ENCODE measurements at regions not wholly inside any gene's neighbourhood (a gene's known extent, or its start where the extent isn't known, plus 50 kb on each side); places are given as distances from the start of the nearest gene placed in this dataset.

DNA sequence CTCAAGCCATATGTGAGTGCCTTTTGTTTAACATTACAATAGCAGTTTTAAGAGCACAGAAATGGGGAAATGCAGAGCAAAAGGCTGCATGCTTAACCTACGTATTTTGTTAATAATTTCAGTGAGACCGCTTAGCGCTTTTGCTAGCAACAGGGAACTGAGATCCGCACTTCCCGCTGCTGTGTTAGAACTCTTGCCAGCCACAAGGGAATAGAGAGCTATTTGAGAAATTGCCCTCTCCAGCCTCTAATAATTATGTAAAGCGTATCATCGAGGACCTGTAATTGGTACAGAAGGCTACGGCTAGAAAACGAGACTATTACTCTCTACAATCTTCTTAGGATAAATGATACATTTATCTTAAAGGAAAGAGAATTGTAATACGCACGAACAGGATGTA, 205.2 kb upstream of the GRIP1 start:
- Histone ChIP-seq H3K9me3 (no peaks in the 10 kb centered on the region), H3K4me3 (no peak overlapping the region), H3K4me1 (no peaks in the 10 kb centered on the region), H3K36me3 (no peaks in the 10 kb centered on the region), H3K27me3 (no peaks in the 10 kb centered on the region), H3K27ac (no peak overlapping the region)
- DNase-seq, result no peak
- TF ChIP-seq, protein P1, sequence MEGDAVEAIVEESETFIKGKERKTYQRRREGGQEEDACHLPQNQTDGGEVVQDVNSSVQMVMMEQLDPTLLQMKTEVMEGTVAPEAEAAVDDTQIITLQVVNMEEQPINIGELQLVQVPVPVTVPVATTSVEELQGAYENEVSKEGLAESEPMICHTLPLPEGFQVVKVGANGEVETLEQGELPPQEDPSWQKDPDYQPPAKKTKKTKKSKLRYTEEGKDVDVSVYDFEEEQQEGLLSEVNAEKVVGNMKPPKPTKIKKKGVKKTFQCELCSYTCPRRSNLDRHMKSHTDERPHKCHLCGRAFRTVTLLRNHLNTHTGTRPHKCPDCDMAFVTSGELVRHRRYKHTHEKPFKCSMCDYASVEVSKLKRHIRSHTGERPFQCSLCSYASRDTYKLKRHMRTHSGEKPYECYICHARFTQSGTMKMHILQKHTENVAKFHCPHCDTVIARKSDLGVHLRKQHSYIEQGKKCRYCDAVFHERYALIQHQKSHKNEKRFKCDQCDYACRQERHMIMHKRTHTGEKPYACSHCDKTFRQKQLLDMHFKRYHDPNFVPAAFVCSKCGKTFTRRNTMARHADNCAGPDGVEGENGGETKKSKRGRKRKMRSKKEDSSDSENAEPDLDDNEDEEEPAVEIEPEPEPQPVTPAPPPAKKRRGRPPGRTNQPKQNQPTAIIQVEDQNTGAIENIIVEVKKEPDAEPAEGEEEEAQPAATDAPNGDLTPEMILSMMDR (IDR thresholded peaks at IDR 0.05), result no peak
- TF ChIP-seq POLR2AphosphoS5 (IDR thresholded peaks at IDR 0.05), result no peak
- no peak for TF ChIP-seq EP300 (IDR thresholded peaks at IDR 0.05; ENCODE audit: low read depth)
- no peak for TF ChIP-seq POLR2A (IDR thresholded peaks at IDR 0.05)
- intact Hi-C loops (cut with DNase I; ENCODE audit: low total_unique reads) (no loop called here), in situ Hi-C loops (cut with MboI; ENCODE audit: low pct_ligation_motif_present in 1 of 4, low pct_unique_long_range_greater_than_20kb in 1 of 4, low sequenced_read_pairs in 3 of 4) (no loop called here)
- 72 to 80% methylated on average over 5 to 11 of the region's 11 CpGs for WGBS, 2 donors (ENCODE audit: low coverage in 1 of 2)

DNA sequence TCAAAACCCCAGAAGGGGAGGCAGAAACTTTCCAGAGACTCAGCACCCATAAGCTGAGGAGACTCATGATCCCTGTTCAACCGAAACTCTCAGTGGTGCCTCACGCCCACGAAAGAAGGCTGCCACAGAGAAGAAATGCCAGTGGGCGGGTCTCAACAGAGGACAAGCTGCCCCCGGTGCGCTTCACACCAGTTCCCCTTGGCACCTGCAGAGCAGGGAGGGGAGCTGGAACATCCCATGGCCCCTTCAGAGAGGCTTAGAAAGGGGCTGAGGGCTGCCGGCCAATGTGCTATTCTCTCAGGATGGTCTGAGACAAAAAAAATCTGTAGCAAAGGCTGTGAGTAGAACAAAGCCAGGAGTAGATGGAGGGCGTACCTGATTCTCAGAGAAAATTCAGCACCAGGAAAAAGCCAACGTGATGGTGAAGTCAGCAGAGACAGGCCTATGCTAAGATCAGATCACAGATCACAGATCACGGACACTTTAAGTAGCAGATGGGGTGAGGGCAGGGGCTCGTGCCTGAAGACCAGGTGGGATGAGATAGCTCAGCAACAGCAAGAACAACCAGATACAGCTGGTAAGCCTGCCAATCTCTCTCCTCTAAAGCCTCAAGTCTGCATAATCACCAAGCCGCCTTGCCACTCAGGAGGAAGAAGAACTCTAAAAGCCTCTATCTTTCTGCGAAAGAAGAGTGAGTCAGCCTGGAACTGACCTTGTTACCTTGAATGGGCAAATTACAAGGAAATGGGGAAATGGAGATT, 206.4 kb upstream of the GRIP1 start:
- no peaks in the 10 kb centered on the region for H3K4me1 ChIP-seq
- H3K4me3 ChIP-seq, result no peak overlapping the region
- DNase-seq, result no peak
- 83 to 90% methylated on average over 6 to 13 of the region's 13 CpGs for WGBS, 2 donors (ENCODE audit: low coverage in 1 of 2)
- TF ChIP-seq POLR2A (IDR thresholded peaks at IDR 0.05) (no peak), EP300 (IDR thresholded peaks at IDR 0.05; ENCODE audit: low read depth) (no peak), POLR2AphosphoS5 (IDR thresholded peaks at IDR 0.05) (no peak)
- TF ChIP-seq, protein P1 (IDR thresholded peaks at IDR 0.05), result no peak
- intact Hi-C loops (cut with DNase I; ENCODE audit: low total_unique reads) (no loop called here), in situ Hi-C loops (cut with MboI; ENCODE audit: low pct_ligation_motif_present in 1 of 4, low pct_unique_long_range_greater_than_20kb in 1 of 4, low sequenced_read_pairs in 3 of 4) (no loop called here)
- H3K27ac ChIP-seq, result no peak overlapping the region
- no peaks in the 10 kb centered on the region for H3K9me3 ChIP-seq
- H3K36me3 ChIP-seq, result no peaks in the 10 kb centered on the region
- no peaks in the 10 kb centered on the region for H3K27me3 ChIP-seq

DNA sequence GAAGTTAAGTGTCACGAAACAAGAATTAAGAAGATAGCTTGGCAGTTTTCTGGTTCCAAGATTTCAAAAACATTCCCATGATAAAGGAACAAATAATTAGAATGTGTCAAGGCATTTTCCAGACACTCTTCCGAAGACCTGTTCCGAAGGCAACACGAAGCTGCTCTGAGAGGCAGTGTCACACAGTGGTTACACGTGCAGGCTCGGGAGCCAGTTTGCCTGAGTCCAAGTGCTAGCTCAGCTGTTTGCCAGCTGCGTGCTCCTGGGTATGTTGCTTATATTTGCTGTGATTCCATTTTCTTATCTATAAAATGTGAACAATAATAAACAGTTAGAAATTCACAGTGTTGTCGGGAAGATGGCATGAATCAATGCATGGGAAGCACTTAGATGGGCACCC, 217.9 kb upstream of the GRIP1 start:
- Histone ChIP-seq H3K27ac (no peak overlapping the region), H3K4me3 (no peak overlapping the region), H3K9me3 (no peaks in the 10 kb centered on the region), H3K27me3 (no peaks in the 10 kb centered on the region), H3K4me1 (peaks cover 0 to 11% (median 2%) of the 10 kb centered on the region in 4 donors), H3K36me3 (no peaks in the 10 kb centered on the region)
- no peak for DNase-seq
- in situ Hi-C loops (cut with MboI; ENCODE audit: low pct_ligation_motif_present in 1 of 4, low pct_unique_long_range_greater_than_20kb in 1 of 4, low sequenced_read_pairs in 3 of 4), result no loop called here
- TF ChIP-seq EP300 (IDR thresholded peaks at IDR 0.05; ENCODE audit: low read depth), result no peak
- WGBS, 2 donors (ENCODE audit: low coverage in 1 of 2), result 81 to 83% methylated on average over 2 to 8 of the region's 8 CpGs
- intact Hi-C loops (cut with DNase I; ENCODE audit: low total_unique reads), result no loop called here

DNA sequence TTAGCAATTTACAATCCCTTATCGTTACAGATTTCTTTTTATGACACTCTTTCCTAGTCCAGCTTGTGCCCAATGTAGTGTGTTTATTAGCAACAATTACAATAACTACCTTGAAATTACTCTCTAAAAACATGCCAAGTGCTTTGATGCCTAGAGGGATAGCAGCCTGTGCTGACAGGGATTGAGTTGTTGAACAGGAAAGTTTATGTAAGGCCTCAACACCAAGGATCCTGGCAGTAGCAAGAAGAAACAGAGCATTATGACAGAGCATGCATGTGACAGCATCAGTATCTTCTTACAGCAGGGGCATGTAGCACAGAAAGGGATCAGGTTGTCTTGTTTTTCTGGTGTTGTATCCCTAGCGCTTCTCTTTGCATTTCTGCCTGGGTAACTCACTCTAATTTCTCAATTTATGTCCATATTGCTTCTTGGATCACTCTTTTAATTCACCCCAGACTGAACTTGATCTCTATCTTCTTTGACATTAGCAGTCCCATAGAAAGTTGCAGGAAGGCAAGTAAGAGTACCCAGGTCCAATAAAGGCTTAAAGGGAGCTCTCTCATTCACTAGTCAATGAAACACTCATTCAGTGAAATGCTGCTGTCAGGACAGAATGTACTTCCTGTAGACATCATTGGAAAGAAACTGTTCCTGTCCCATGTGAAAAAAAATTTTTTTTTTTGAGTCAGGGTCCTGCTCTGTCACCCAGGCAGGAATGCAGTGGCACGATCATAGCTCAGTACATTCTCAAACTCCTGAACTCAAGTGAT, 220.0 kb upstream of the GRIP1 start:
- 76% methylated on average over 3 of the region's 3 CpGs for WGBS, 2 donors (ENCODE audit: low coverage in 1 of 2)
- intact Hi-C loops (cut with DNase I; ENCODE audit: low total_unique reads), result no loop called here
- in situ Hi-C loops (cut with MboI; ENCODE audit: low pct_ligation_motif_present in 1 of 4, low pct_unique_long_range_greater_than_20kb in 1 of 4, low sequenced_read_pairs in 3 of 4), result no loop called here
- Histone ChIP-seq H3K4me1 (peaks cover 0 to 11% (median 2%) of the 10 kb centered on the region in 4 donors), H3K27me3 (no peaks in the 10 kb centered on the region), H3K9me3 (no peaks in the 10 kb centered on the region), H3K36me3 (no peaks in the 10 kb centered on the region), H3K27ac (no peak overlapping the region), H3K4me3 (no peak overlapping the region)
- no peak for DNase-seq
- no peak for TF ChIP-seq POLR2A (IDR thresholded peaks at IDR 0.05)
- TF ChIP-seq EP300 (IDR thresholded peaks at IDR 0.05; ENCODE audit: low read depth), result no peak
- no peak for TF ChIP-seq POLR2AphosphoS5 (IDR thresholded peaks at IDR 0.05)
- TF ChIP-seq, protein P1 (IDR thresholded peaks at IDR 0.05), result no peak

All from transverse colon (tissue), 4 donors.